ENCODE measurements at regions not wholly inside any gene's neighbourhood (a gene's known extent, or its start where the extent isn't known, plus 50 kb on each side); places are given as distances from the start of the nearest gene placed in this dataset.

DNA sequence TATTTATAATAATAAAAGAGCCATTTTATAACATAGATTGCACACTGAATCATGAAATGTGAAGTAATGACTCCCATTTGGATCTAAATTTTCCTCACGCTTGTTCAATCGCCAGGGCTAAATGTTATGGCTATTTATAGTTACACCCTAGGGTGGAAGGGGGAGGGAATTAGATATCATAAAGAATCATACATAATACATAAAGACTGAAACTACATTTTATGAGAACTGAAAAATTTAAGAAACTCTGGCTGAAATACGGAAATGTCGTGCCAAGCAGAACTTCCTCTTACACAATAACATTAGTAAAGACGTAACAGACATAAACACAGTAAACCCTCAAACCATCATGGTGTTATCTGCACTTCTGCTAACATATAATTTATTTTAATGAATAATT is 327.5 kb upstream of the PHF14 start:
- TF ChIP-seq, protein P1, sequence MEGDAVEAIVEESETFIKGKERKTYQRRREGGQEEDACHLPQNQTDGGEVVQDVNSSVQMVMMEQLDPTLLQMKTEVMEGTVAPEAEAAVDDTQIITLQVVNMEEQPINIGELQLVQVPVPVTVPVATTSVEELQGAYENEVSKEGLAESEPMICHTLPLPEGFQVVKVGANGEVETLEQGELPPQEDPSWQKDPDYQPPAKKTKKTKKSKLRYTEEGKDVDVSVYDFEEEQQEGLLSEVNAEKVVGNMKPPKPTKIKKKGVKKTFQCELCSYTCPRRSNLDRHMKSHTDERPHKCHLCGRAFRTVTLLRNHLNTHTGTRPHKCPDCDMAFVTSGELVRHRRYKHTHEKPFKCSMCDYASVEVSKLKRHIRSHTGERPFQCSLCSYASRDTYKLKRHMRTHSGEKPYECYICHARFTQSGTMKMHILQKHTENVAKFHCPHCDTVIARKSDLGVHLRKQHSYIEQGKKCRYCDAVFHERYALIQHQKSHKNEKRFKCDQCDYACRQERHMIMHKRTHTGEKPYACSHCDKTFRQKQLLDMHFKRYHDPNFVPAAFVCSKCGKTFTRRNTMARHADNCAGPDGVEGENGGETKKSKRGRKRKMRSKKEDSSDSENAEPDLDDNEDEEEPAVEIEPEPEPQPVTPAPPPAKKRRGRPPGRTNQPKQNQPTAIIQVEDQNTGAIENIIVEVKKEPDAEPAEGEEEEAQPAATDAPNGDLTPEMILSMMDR (IDR thresholded peaks at IDR 0.05; ENCODE audit: low read length), result no peak
- no peak for TF ChIP-seq EZH2phosphoT487 (IDR thresholded peaks at IDR 0.05; ENCODE audit: low read length)
- TF ChIP-seq EZH2 (optimal IDR thresholded peaks at IDR 0.05; ENCODE audit: low read depth, low read length), result no peak

Measured in MM.1S (cell line).